Psoas muscle (tissue), 7 donors: ENCODE measurements at regions not wholly inside any gene's neighbourhood (a gene's known extent, or its start where the extent isn't known, plus 50 kb on each side); places are given as distances from the start of the nearest gene placed in this dataset.

Experiments
- ATAC-seq, 4 donors: fragments of 200-7000 bp; cut with Tn5 transposase; one replicate each; pipeline ENCODE4 v1.9.1; 2020; ENCODE audit warnings: moderate library complexity in 3 of 4, mild to moderate bottlenecking in 2 of 4
- DNase-seq, 2 donors: peaks; one replicate each; pipeline ENCODE4 v3.0.0-alpha.2; 2020
- H3K27ac ChIP-seq: fragments of 200-600 bp; one replicate; pipeline ENCODE4 v1.8.0; 2022
- H3K27me3 ChIP-seq, 3 donors: fragments of 200-600 bp in 1 of 3; one replicate each; pipeline versions ENCODE4 v1.6.1 to v1.8.0; 2013 to 2022; ENCODE audit warnings: low read length in 2 of 3, mild to moderate bottlenecking in 2 of 3, moderate library complexity in 1 of 3; ENCODE audit not compliant: insufficient read depth in 3 of 3
- H3K36me3 ChIP-seq, 2 donors: fragments of 200-600 bp in 1 of 2; one replicate each; pipeline versions ENCODE4 v1.6.1 to v1.8.0; 2013 to 2022; ENCODE audit warnings: low read depth in 1 of 2, mild to moderate bottlenecking in 1 of 2, moderate library complexity in 1 of 2; ENCODE audit not compliant: insufficient read depth in 1 of 2
- H3K4me1 ChIP-seq: fragments of 200-600 bp; one replicate; pipeline ENCODE4 v1.8.0; 2022
- H3K4me3 ChIP-seq: fragments of 200-600 bp; one replicate; pipeline ENCODE4 v1.8.0; 2022; ENCODE audit warnings: mild to moderate bottlenecking
- H3K9me3 ChIP-seq: fragments of 200-600 bp; one replicate; pipeline ENCODE4 v1.8.0; 2022
- CTCF ChIP-seq: fragments of 200-600 bp; IDR thresholded peaks from one replicate; pipeline ENCODE4 v1.8.0; 2022; ENCODE audit warnings: antibody characterized with exemption
- WGBS, 3 donors: extraction: QIAGEN DNeasy Blood & Tissue Kit; methylation state at CpG; one replicate each; pipeline versions ENCODE4 v1.1.6 to v1.1.7; 2013; 5-methylcytosine and 5-hydroxymethylcytosine counted together
- intact Hi-C, 2 donors: fragments of 100-400 bp; cut with DNase I; formaldehyde crosslinking; loops; one replicate each; pipeline versions ENCODE4 v1.11.0 to v1.14.2; 2022
- donor health status: healthy with polysubstance abuse.
- donor health status: DM: no; HTN: no; CAD: no; lungs with moderate emphysema.
- donor health status: Bipolar disorder and iron deficiency.
- donor health status: healthy.
- donor health status: DM: yes; HTN: yes; CAD: no.
- donor health status: DM: no; HTN: no; CAD: no.
- donor health status: DM: yes; HTN: yes; CAD: no.

GRCh38 chr1:222936042-222936441, 121.2 kb downstream of the DISP1 start:
- H3K27ac ChIP-seq, result no peak overlapping the region
- TF ChIP-seq CTCF, result no peak
- no peaks in the 10 kb centered on the region for H3K4me1 ChIP-seq
- no peaks in the 10 kb centered on the region for H3K9me3 ChIP-seq
- 97% methylated on average over 2 of the region's 2 CpGs for WGBS, 3 donors
- no peaks in the 10 kb centered on the region for H3K36me3 ChIP-seq
- no peak for DNase-seq
- intact Hi-C loops, result no loop called here
- no peak overlapping the region for H3K4me3 ChIP-seq
- no peak for ATAC-seq
- H3K27me3 ChIP-seq, result no peaks in the 10 kb centered on the region

GRCh38 chr1:222938986-222939385, 124.1 kb downstream of the DISP1 start:
- Histone ChIP-seq H3K36me3 (peaks cover 5 to 14% of the 10 kb centered on the region in 2 donors), H3K9me3 (no peaks in the 10 kb centered on the region), H3K27ac (no peak overlapping the region), H3K27me3 (no peaks in the 10 kb centered on the region), H3K4me1 (no peaks in the 10 kb centered on the region), H3K4me3 (no peak overlapping the region)
- DNase-seq, result no peak
- WGBS, 3 donors, result 58 to 67% (median 64%) methylated on average over 1 of the region's 1 CpG
- intact Hi-C loops, result no loop called here
- no peak for ATAC-seq
- TF ChIP-seq CTCF, result no peak

- H3K27ac ChIP-seq, result no peak overlapping the region
- DNase-seq (no peak), ATAC-seq (no peak)
- peaks cover 5 to 20% of the 10 kb centered on the region in 2 donors for H3K36me3 ChIP-seq
- WGBS, 3 donors, result 77 to 79% (median 78%) methylated on average over 5 of the region's 5 CpGs
- no peak overlapping the region for H3K4me3 ChIP-seq
- intact Hi-C loops, result loop anchor here in 1 of 2 donors (10.0 kb wide), 1 partner anchor 55 kb away; no protein-coding TSS in a partner anchor
- H3K4me1 ChIP-seq, result no peaks in the 10 kb centered on the region
- no peaks in the 10 kb centered on the region for H3K9me3 ChIP-seq
- H3K27me3 ChIP-seq, result no peaks in the 10 kb centered on the region
- TF ChIP-seq CTCF, result no peak
These were observed 125.3 kb downstream of the DISP1 start for GRCh38 chr1:222940095-222940494.

- intact Hi-C loops, result loop anchor here in 1 of 2 donors (10.0 kb wide), 1 partner anchor 54 kb away; no protein-coding TSS in a partner anchor
- ATAC-seq, result no peak
- no peak for DNase-seq
- TF ChIP-seq CTCF, result no peak
- Histone ChIP-seq H3K4me1 (no peaks in the 10 kb centered on the region), H3K4me3 (no peak overlapping the region), H3K36me3 (peaks cover 5 to 20% of the 10 kb centered on the region in 2 donors), H3K9me3 (no peaks in the 10 kb centered on the region), H3K27ac (no peak overlapping the region), H3K27me3 (no peaks in the 10 kb centered on the region)
- WGBS, 3 donors, result 78 to 82% (median 78%) methylated on average over 2 of the region's 2 CpGs
These were observed 126.1 kb downstream of the DISP1 start for GRCh38 chr1:222940906-222941305.

- TF ChIP-seq CTCF, result no peak
- no peak overlapping the region for H3K27ac ChIP-seq
- intact Hi-C loops, result loop anchor here in 1 of 2 donors (10.0 kb wide), 1 partner anchor 53 kb away; no protein-coding TSS in a partner anchor
- DNase-seq (no peak), ATAC-seq (no peak)
- no peaks in the 10 kb centered on the region for H3K27me3 ChIP-seq
- H3K9me3 ChIP-seq, result no peaks in the 10 kb centered on the region
- no peaks in the 10 kb centered on the region for H3K4me1 ChIP-seq
- no peak overlapping the region for H3K4me3 ChIP-seq
- 81 to 92% (median 83%) methylated on average over 1 of the region's 1 CpG for WGBS, 3 donors
- peaks cover 5 to 22% of the 10 kb centered on the region in 2 donors for H3K36me3 ChIP-seq
These were observed 126.6 kb downstream of the DISP1 start for GRCh38 chr1:222941425-222941824.
